ENCODE measurements at regions not wholly inside any gene's neighbourhood (a gene's known extent, or its start where the extent isn't known, plus 50 kb on each side); places are given as distances from the start of the nearest gene placed in this dataset.
A peak's percentile ranks its signal among the peaks of the same experiment; 100 is the strongest.

DNA sequence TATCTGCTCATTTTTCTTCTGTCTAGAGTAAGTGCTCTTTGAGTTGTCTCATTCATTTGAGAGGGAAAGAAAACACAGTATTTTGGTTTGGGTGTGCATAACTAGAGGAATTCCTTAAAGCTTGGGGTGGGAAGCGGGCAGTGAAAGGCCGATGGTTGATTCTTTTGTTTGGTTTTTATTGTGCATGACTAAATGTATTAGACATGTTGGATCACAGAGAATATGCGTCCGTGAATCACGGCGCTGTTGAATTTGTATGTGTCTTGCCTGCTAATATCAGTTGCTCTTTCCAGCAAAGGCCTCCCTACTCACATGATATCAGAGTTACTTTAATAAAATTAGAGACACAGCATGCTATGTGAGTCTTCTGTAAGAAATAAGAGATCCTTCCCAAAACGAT, 180.0 kb downstream of the CHD9NB start:
- Mint-ChIP-seq H3K4me1 (peaks cover 26% of the 10 kb centered on the region), H3K9me3 (peaks cover 4% of the 10 kb centered on the region), H3K4me3 (no peak overlapping the region), H3K27me3 (ENCODE audit: insufficient read depth, low read depth) (peaks cover 4% of the 10 kb centered on the region), H3K27ac (peak overlapping the region; percentile 38), H3K36me3 (peaks cover 3% of the 10 kb centered on the region)
- Histone ChIP-seq H3K27me3 (no peaks in the 10 kb centered on the region), H3K79me2 (ENCODE audit: low read depth) (no peaks in the 10 kb centered on the region), H4K20me1 (ENCODE audit: low read depth) (no peaks in the 10 kb centered on the region), H3K36me3 (no peaks in the 10 kb centered on the region), H3K9me3 (ENCODE audit: low read depth) (no peaks in the 10 kb centered on the region), H3K4me3 (no peak overlapping the region), H3K9ac (no peak overlapping the region), H2AFZ (replicated peaks) (peak overlapping the region; percentile 2), H3K4me2 (no peak overlapping the region), H3F3A (ENCODE audit: low read depth) (no peaks in the 10 kb centered on the region), H3K4me1 (peaks cover 15% of the 10 kb centered on the region), H3K27ac (no peak overlapping the region)
- no peak for DNase-seq (ENCODE audit: low spot score)
- no peak for TF ChIP-seq CTCF (IDR thresholded peaks at IDR 0.05)
- no peak for TF ChIP-seq EZH2phosphoT487 (IDR thresholded peaks at IDR 0.05)
- TF ChIP-seq EZH2 (IDR thresholded peaks at IDR 0.05), result no peak

- no peaks in the 10 kb centered on the region for H4K20me1 ChIP-seq (ENCODE audit: low read depth)
Observed at GRCh38 chr16:52871481-52871880, 181.2 kb downstream of the CHD9NB start.

DNA sequence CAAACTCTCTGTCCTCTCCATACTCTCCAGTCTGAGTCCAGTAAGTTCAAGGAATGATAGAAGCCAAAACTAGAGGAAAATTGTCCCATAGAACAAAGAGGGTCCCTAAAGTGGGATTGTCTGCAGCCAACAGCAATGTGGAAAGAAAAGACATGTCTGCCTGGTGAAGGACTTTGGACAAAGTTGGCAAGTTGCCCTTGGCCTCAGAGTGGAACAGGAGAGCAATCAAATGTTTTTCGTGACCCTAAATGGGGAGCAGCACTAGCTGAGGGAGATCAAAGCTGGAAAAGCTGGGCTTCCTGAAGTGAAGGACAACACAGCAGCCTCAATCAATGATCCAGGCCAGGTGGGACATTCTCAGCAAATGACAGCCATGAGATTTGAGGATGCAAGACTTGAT, 183.5 kb downstream of the CHD9NB start:
- Histone ChIP-seq H3K27ac (no peak overlapping the region), H2AFZ (replicated peaks) (no peak overlapping the region), H3K9me3 (ENCODE audit: low read depth) (no peaks in the 10 kb centered on the region), H3K4me1 (peaks cover 13% of the 10 kb centered on the region), H3K4me2 (no peak overlapping the region), H3K36me3 (no peaks in the 10 kb centered on the region), H3K79me2 (ENCODE audit: low read depth) (no peaks in the 10 kb centered on the region), H3K4me3 (no peak overlapping the region), H3F3A (ENCODE audit: low read depth) (no peaks in the 10 kb centered on the region), H3K27me3 (no peaks in the 10 kb centered on the region), H4K20me1 (ENCODE audit: low read depth) (no peaks in the 10 kb centered on the region), H3K9ac (no peak overlapping the region)
- Mint-ChIP-seq H3K27me3 (ENCODE audit: insufficient read depth, low read depth) (no peaks in the 10 kb centered on the region), H3K4me1 (peaks cover 23% of the 10 kb centered on the region), H3K4me3 (no peak overlapping the region), H3K27ac (no peak overlapping the region), H3K36me3 (no peaks in the 10 kb centered on the region), H3K9me3 (peaks cover 4% of the 10 kb centered on the region)
- DNase-seq (ENCODE audit: low spot score), result no peak
- no peak for TF ChIP-seq EZH2phosphoT487 (IDR thresholded peaks at IDR 0.05)
- no peak for TF ChIP-seq CTCF (IDR thresholded peaks at IDR 0.05)
- TF ChIP-seq EZH2 (IDR thresholded peaks at IDR 0.05), result no peak

More at GRCh38 chr16:52871481-52871880, 181.2 kb downstream of the CHD9NB start:
- Mint-ChIP-seq H3K27me3 (ENCODE audit: insufficient read depth, low read depth) (peaks cover 2% of the 10 kb centered on the region), H3K4me1 (peaks cover 26% of the 10 kb centered on the region), H3K4me3 (no peak overlapping the region), H3K36me3 (peaks cover 3% of the 10 kb centered on the region), H3K27ac (peak overlapping the region; percentile 5), H3K9me3 (peaks cover 4% of the 10 kb centered on the region)
- no peaks in the 10 kb centered on the region for H3K36me3 ChIP-seq
- no peaks in the 10 kb centered on the region for H3K9me3 ChIP-seq (ENCODE audit: low read depth)
- H3K9ac ChIP-seq, result no peak overlapping the region
- no peak overlapping the region for H2AFZ ChIP-seq (replicated peaks)
- H3K27ac ChIP-seq, result no peak overlapping the region
- no peak overlapping the region for H3K4me2 ChIP-seq
- H3K4me3 ChIP-seq, result no peak overlapping the region
- TF ChIP-seq EZH2 (IDR thresholded peaks at IDR 0.05) (no peak), EZH2phosphoT487 (IDR thresholded peaks at IDR 0.05) (no peak), CTCF (IDR thresholded peaks at IDR 0.05) (no peak)
- H3K4me1 ChIP-seq, result peaks cover 15% of the 10 kb centered on the region
- H3F3A ChIP-seq (ENCODE audit: low read depth), result no peaks in the 10 kb centered on the region
- no peaks in the 10 kb centered on the region for H3K27me3 ChIP-seq
- no peaks in the 10 kb centered on the region for H3K79me2 ChIP-seq (ENCODE audit: low read depth)
- DNase-seq (ENCODE audit: low spot score), result no peak

Data from neural progenitor cell (in vitro differentiated cells).